HG02678 (cell line): ENCODE measurements at regions not wholly inside any gene's neighbourhood (a gene's known extent, or its start where the extent isn't known, plus 50 kb on each side); places are given as distances from the start of the nearest gene placed in this dataset.

Source experiments
- ATAC-seq: cut with Tn5 transposase; IDR thresholded peaks from one replicate; pipeline ENCODE4 v1.9.1; 2021; ENCODE audit warnings: mild to moderate bottlenecking, moderate library complexity; ENCODE audit not compliant: unreplicated experiment

DNA sequence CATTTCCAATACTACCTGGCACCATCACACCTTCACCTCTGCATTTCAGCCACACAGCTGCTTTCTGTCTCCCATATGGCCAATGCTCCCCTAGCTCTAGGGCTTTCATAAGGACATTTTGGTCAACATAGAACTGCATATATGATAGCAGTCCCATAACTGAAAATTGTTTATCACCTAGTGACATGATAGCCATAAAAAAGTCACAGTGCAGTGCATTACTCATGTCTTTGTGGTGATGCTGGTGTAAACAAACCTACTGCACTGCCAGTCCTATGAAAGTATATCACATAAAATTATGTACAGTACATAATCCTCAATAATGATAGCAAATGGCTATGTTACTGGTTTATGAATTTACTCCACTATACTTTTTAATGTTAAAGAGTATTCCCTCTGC is 221.0 kb downstream of the NAF1 start:
- no peak for ATAC-seq

DNA sequence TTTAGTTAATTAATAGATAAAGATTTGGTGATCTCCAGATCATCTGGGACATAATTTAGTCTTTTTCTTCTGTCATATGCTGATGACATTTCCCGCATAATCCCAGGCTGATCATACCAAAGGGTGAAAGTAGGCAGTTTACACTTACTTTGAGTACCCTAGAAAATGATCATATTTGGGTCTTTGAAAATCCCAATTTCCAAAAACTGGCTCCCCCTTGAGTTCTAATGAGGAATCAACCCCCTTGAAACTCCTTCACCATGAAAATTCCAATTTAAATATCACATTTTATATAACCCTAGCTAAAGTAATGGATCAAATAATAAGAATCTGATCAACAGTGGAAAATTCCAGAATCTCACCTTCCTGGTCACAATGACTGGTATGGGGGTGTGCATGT is 223.4 kb downstream of the NAF1 start:
- ATAC-seq, result no peak

DNA sequence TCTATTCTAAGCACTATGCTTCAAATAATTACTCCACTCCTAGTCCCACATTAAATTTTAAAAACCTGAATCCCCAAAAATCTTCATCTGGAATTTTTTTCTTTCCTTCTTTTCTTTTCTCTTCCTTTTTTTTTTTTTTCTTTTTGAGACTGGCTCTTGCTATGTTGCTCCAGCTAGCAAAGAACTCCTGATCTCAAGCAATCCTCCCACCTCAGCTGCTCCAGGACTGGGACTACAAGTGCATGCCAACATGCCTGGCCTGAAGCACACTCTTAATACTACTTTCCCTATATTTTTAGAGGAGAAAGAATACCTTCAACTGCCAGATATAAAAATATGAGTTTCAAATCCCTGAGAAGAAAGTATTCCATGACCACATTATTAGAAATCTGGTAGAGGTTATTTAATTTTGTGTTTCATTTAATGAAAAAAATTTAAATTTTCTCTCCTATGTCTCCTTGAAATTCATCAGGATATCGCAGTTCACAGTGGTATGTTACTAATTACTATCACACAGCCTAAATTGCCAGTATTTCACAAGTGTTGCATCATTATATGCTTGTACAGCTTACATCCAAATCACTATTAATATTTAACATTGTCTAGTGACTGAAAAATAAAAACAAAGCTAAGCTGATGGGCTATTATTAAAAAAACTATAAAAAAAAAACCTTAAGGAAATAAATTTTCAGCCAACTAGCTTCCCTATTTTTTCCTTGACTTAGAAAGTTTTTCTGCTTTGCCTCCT is 227.8 kb downstream of the NAF1 start:
- ATAC-seq, result no peak

DNA sequence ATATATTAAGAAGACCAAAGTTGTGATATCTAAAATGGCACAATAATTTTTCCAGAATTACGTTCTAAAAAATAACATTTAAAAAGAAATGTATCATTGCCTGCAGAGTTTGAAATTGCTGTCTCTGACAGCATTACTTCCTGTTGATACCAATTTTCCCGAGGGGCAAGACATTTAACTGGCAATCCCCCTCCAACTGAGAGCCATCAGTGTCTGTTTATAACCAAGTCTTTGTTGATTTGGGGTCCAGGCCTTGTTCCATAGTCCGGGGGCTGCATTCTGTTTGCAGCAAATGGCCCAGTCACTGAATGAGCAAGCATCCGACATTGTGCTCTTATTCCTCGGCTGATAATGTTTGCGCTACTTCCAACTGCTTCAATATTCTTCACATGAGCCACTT is 231.5 kb downstream of the NAF1 start:
- no peak for ATAC-seq

DNA sequence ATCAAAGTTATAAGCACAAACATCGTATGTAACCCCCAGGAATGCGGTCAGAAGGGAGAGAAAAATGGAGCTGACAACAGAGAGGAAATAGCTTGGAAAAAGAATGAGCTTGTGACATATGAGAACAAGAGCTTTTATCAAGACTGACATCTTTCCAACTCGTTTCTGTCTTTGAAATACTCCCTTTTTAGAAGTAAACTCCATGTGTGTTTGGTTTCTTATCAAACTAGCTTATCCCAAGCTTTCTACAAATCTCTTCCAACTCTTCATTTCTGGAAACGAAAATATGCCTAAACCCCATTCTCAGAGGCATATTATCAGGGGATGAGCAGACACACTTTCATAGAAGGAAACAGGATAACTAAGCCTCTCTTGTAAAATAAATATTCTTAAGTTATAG is 235.4 kb downstream of the NAF1 start:
- ATAC-seq, result no peak

DNA sequence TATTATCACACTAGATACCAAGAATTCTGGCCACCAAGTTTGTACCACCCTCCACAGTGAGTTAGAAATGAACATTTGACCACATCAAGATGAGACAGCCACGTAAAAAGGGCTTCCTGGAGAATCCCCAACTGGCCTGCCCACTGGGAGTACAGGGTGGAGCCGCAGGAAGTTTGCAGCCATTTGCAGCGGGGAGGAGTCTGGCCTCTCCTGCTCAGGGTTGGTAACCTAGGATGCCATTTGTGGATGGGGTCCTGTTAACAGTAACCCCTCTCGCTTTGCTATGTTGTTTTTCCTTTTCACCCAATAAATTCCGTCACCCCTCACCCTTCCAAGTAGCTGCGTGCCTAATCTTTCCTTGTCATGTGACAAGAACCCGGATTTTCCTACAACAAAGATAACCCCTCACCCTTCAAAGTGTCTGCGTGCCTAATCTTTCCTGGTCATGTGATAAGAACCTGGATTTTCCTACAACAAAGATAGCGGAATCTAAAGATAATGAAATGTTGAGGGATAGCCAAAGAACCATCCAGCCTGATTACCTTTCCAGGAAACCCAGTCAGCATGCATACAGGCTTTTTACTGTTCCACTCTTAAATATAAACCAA is 245.4 kb downstream of the NAF1 start:
- ATAC-seq, result no peak

DNA sequence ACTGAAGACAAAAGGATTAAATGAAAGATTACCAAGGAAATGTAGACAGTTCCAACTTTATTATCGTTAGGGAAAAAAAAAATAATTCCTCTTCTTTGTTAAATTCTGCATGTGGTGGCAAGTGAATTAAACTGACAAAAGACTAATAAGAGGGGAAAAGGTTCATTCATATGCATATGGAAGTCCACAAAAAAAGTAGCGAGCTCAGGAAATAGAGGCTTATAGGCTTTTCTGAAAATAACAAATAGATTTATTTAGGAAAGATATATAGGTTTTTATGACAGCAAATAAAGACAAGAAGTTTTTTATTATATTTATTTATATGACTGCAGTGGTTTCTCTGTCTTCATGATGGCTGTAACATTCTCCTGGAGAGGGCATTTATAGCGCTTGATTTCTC is 246.0 kb downstream of the NAF1 start:
- ATAC-seq, result no peak

DNA sequence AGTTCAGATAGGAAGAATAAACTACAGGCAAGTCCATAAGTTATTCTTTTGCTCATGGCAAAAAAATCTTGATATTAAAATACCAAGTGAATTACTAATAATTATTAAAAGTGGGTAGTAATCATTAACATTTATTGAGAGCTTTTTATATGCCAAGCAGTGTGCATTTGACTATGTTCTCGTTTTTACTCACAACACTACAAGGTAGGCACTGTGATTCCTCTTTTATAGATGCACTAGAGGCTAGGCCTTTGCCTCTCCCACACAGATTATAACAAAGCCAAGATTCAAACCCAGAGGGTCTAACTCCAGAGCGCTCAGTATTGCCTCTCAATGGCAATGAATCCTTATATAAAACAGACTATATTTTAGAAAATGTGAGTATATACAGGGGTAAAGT is 254.2 kb downstream of the NAF1 start:
- ATAC-seq, result no peak

DNA sequence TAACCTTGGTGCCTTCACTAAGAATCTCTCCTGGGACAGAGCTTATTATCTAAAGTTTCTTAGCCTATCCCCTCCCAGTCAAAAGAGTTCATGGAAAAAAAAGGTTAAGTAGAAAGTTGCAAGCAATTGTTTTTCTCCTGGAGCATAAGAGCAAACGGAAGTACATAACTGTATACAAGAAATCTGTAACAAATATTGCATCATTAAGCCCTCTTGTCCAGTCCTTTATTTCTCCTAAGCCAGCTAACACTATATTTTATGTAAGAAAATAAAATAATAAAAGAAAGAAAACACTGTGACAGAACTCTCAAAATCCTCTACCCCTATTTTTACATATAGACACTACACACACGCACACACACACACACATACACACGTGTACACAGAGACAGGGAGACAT is 255.3 kb downstream of the NAF1 start:
- ATAC-seq, result no peak

DNA sequence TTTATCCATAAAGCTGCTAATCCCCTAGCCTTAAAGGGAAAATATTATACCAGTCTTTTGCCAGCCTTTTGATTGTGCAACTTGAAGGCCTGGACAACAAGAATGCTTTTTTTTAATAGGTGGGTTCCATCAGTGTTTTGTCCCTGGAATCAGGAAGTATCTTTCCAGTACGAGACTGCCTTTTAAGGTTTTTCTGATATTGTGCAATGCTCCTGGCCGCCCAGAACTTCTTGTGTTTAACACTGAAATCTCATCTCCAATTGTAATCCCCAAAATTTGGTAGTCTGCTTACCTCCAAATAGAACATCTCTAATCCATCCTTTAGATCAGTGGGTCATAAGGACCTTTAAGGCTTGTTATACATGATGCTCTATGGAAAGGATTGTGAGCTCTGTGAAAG is 256.7 kb downstream of the NAF1 start:
- ATAC-seq, result no peak

DNA sequence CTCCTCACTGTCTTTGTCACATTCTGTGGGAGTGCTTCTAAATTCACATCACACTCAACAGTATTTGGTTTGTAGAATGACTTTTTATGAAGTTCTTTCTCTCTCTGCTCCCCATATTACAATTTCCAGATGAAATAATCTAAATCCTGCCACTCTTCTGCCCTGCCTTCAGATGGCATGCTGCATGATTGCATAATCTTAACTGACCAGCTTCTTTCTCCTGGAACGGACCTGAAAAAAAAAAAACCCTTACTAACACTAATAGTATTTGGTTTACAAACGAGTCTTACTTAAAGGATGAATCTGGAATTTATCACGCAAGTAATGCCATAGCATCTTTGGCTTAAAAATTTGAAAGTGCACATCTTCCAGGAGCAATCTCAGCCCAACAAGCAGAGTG is 272.3 kb downstream of the NAF1 start:
- ATAC-seq, result no peak

DNA sequence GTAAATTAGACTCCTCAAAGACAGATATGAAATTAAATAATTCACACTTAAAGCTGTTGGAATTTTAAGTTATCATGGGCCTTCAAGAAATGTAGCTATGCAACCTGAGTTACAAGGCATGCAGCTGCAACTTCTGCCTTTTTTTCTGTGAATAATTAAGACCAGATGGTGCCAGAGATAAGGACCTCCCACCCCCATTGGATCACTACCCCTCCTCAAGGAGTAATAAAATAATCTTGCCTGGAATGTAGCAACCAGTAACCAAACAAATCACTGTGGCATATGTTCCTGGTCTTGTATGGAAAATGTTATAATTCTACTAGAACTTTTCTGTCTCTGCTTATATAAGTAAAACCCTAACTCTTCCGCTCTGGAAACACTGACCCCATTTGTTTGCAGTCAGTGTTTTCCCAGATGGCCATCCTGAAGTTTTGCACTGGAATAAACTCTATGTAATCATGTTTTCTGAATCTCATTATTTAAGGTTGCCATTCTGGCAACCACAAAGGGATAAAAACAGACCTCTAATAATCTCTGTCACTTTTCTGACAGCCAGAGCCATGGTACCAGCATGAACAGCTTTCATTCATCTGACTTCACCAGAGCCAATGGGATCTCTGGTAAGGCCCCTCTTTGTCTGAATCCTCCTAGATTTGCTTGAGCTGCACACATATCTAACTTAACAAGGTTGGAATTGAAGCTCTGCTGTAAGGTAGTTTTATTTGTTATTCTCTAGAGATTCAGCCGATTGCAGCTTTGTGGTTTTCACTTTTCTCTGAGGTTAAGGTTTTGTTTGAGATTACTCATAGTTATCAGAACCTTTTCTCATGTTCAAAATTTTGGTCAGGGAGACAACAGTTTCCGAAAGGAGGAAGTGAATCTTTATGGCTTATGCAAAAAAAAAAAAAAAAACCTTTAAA is 274.6 kb downstream of the NAF1 start:
- ATAC-seq, result peak; percentile 99

DNA sequence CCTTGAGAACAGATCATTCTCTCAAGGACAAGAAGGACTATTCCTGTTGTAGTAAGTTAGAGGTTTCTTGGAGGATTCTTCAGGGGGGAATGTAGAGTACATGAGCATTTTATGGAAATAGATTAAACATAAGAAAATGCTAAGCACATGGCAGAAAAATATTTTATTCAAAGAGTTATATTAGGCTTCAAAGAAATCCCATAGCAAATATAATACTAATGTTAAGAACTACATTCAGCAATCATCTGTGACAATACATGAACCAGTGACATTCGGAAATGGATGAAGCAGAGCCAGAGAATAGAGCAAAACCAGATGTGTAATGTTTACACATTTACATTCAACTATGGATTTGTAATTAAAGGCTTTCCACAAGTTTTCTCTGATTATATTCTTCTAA is 288.6 kb downstream of the NAF1 start:
- no peak for ATAC-seq

DNA sequence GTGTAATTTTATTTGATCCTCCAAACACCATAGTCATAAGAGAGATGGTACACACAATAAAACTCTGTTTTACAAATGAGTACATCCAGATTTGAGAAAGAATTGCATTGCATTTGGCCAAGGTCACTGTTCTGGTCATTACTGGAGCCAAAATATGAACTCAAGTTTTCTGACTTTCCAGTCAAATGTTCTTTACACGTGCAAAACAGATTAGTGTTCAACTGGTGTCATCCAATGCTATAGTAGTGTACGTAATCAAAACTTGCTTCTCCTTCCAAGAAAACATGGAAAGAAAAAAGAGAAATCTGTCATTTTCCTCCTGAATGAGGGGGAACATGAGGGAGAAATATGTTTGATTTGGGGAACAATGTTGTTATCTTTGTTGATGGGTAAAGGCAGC is 291.9 kb downstream of the NAF1 start:
- ATAC-seq, result no peak

DNA sequence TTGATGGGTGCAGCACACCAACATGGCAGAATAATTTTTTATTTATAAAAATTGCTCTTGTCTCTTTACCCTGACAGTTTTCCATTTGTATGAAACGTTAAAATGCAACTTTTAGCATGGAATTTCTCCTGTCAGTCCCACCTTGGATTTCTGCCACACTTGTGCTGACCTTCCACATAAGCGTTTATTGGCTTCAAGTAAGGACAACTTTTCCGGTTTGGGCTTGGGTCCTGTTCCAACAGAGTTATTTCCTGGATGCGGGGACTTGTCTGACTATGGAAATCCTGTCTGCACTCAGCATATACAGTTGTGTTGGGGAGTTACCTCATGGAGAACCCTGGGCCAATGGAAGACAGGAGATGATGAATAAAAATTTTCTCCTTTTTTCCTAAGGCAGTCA is 294.7 kb downstream of the NAF1 start:
- ATAC-seq, result no peak

DNA sequence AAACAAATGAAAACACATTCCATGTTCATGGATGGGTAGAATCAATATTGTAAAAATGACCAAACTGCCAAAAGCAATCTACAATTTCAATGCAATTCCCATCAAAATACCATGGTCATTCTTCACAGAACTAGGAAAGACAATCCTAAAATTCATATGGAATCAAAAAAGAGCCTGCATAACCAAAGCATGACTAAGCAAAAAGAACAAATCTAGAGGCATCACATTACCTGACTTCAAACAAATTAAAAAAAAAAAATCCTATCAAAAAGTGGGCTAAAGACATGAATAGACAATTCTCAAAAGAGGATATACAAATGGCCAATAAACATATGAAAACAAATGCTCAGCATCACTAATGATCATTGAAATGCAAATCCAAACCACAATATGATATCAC is 297.5 kb downstream of the NAF1 start:
- ATAC-seq, result no peak

DNA sequence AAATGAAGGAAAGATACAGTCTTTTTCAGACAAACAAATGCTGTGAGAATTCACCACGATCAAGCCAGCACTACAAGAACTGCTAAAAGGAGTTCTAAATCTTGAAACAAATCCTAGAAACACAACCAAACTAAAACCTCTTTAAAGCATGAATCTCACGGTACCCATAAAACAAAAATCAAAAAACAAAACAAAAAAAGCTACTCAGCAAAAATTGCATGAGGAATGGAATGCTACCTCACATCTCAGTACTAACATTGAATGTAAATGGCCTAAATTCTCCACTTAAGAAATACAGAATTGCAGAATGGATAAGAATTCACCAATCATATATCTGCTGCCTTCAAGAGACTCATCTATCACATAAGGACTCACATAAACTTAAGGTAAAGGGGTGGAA is 300.1 kb downstream of the NAF1 start:
- ATAC-seq, result no peak

DNA sequence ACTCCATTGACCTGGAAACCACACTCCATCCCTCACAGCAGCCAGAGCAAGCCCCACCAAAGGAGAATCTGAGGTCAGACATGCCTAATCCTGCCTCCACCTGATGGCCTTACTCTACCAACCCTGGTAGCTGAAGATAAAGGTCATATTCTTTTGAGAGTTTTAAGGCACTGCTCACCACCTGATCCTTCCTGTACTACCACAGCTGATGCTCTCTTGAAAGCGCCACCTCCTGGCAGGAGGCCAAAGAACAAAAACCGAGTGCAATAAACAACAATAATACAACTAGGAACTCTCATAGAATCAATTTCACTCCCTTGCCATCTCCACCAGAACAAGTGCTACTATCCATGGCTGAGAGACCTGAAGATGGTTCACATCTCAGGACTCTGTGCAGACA is 301.6 kb downstream of the NAF1 start:
- no peak for ATAC-seq

DNA sequence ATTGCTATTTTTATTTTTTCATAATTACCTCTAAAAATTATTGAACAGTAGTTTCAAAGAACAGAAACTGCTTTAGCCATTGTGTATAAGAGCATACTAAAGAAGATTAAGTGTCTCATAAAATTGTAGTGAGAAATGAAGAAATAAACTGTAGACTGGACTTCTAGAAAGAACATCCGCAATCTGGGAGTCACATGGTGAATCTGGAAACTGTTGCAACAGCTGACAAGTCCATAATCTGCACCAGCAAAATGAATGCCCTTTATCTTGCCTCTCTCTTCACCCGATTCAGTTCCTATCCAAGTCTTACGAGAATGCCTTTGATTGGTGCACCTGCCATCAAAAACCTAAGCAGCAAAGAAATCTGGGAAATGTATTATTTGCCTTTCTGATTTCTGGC is 312.9 kb downstream of the NAF1 start:
- no peak for ATAC-seq

DNA sequence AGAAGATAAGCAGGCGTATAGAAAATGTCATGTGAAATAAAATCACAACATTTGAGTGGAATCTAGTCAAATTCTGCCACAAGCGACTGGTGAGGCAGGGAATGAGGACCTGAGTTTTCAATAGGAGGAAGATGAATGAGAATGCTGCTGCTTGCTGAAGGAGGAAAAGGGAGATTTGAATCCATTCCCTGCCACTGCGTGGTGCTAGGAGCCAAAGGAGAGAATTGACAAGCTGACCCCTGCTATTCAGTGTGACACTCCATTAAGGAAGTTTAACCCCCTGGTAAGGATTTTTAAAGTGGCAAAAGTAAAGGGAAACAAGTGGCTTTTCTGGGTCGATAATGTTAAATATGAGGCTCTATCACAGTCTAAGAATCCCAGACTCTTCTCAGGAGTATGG is 314.0 kb downstream of the NAF1 start:
- ATAC-seq, result no peak

DNA sequence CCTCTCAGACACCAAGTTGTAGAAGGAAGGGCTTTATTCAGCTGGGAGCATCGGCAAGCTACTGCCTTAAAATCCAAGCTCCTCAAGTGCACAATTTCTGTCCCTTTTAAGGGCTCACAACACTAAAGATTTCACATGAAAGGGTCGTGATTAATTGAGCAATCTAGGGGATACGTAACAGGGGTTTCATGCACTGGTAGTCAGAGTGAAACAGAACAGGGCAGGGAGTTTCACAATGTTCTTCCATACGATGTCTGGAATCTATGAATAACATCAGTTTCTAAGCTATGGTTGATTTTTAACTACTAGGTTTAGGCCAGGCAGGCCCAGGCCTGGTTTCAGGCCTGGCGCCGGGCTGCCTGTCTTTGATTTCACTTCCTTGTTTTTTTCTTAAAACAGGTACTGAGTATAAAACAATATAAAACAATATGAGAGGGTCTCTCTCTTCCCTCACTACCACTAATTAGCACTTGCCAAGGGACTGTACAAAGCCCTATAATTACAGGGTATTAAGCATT is 315.4 kb downstream of the NAF1 start:
- peak; percentile 25 for ATAC-seq

DNA sequence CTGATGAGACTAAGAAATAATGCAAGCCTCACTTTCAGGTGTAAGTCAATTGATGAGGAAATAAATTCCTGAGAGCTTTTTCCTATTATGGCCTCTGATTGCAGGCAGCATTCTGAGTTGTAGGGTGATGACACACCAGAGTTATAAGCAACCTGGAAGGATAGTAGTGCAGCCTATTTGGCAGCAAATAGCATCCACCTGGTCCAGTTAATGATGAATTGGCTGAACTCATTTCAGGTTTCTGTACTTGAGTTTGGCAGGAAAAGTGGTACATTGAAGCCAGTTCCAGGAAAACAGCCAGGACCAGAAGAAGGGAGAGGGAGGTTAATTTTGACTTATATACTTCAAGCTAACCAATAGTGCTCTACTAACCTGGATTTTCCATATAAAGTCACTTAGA is 316.8 kb downstream of the NAF1 start:
- no peak for ATAC-seq
